WTC11 (cell line): ENCODE measurements at regions not wholly inside any gene's neighbourhood (a gene's known extent, or its start where the extent isn't known, plus 50 kb on each side); places are given as distances from the start of the nearest gene placed in this dataset.

ENCODE experiments used
- CBFB ChIP-seq: sonication (generic); formaldehyde crosslinking; IDR thresholded peaks from 2 replicates; pipeline ENCODE4 v1.8.1; 2022; ENCODE audit warnings: mild to moderate bottlenecking, low read depth, missing genetic modification reagents
- CTCF ChIP-seq: fragments of 200-600 bp; IDR thresholded peaks from 2 replicates; pipeline ENCODE4 v1.8.0; 2022; ENCODE audit warnings: antibody characterized with exemption
- RELA ChIP-seq: sonication (generic); formaldehyde crosslinking; IDR thresholded peaks from 2 replicates; pipeline ENCODE4 v1.8.1; 2022; ENCODE audit warnings: missing genetic modification reagents, mild to moderate bottlenecking, borderline replicate concordance

GRCh38 chr11:88424881-88425280 lies 87.3 kb upstream of the CTSC start:
- TF ChIP-seq RELA (no peak), CTCF (no peak), CBFB (CRISPR knock-in tag) (no peak)
